PC-3 (cell line): ENCODE measurements at regions not wholly inside any gene's neighbourhood (a gene's known extent, or its start where the extent isn't known, plus 50 kb on each side); places are given as distances from the start of the nearest gene placed in this dataset.

Source experiments
- ATAC-seq: fragments of 200-7000 bp; cut with Tn5 transposase; 2 replicates; pipeline ENCODE4 v1.9.1; 2020; ENCODE audit warnings: mild to moderate bottlenecking, moderate library complexity
- BruUV-seq: library from RNA; stranded (reverse); fragments of 400-500 nt; replicated peaks from 2 replicates; lab custom pipeline; 2021; lab: Mats Ljungman, UMichigan
- CTCF ChIA-PET: fragments of 300-600 bp; sonication (Branson Sonifier 250); formaldehyde crosslinking; loops from one replicate; lab custom pipeline; 2022; ENCODE audit warnings: antibody characterized with exemption; lab: Charles Lee
- POLR2A ChIA-PET: fragments of 300-600 bp; sonication (Branson Sonifier 250); formaldehyde crosslinking; loops from one replicate; lab custom pipeline; 2022; ENCODE audit warnings: antibody characterized with exemption; ENCODE audit not compliant: unreplicated experiment; lab: Charles Lee
- DNase-seq: peaks from one replicate; pipeline ENCODE4 v3.0.0-alpha.2; 2015
- H2AFZ ChIP-seq: fragments of 300-600 bp; sonication (generic); 2 replicates; pipeline ENCODE4 v1.6.0; 2016; ENCODE audit warnings: antibody characterized with exemption, low read length
- H3F3A ChIP-seq: fragments of 300-600 bp; sonication (generic); one replicate; pipeline ENCODE4 v1.6.0; 2017; ENCODE audit warnings: antibody characterized with exemption, low read length, control low read depth, mild to moderate bottlenecking; ENCODE audit not compliant: unreplicated experiment
- H3K27ac ChIP-seq: fragments of 300-600 bp; sonication (generic); 2 replicates; pipeline ENCODE4 v1.5.1; 2016; ENCODE audit warnings: mild to moderate bottlenecking, low read length
- H3K27me3 ChIP-seq: fragments of 300-600 bp; sonication (generic); 2 replicates; pipeline ENCODE4 v1.6.1; 2016; ENCODE audit warnings: low read length, mixed read lengths
- H3K36me3 ChIP-seq: fragments of 300-600 bp; sonication (generic); 2 replicates; pipeline ENCODE4 v1.6.1; 2016; ENCODE audit warnings: low read depth, mixed run types, low read length, mixed read lengths
- H3K4me1 ChIP-seq: fragments of 300-600 bp; sonication (generic); 2 replicates; pipeline ENCODE4 v1.5.1; 2016; ENCODE audit warnings: low read length; ENCODE audit not compliant: insufficient read depth
- H3K4me2 ChIP-seq: fragments of 300-600 bp; sonication (generic); 2 replicates; pipeline ENCODE4 v1.6.0; 2016; ENCODE audit warnings: low read length
- H3K4me3 ChIP-seq: fragments of 300-600 bp; sonication (generic); 2 replicates; pipeline ENCODE4 v1.5.1; 2016; ENCODE audit warnings: mild to moderate bottlenecking, low read length, mixed read lengths
- H3K79me2 ChIP-seq: fragments of 300-600 bp; sonication (generic); 2 replicates; pipeline ENCODE4 v1.6.1; 2017; ENCODE audit warnings: low read length, mixed read lengths
- H3K9ac ChIP-seq: fragments of 300-600 bp; sonication (generic); 2 replicates; pipeline ENCODE4 v1.6.0; 2016; ENCODE audit warnings: mild to moderate bottlenecking, low read length
- H3K9me2 ChIP-seq: fragments of 300-600 bp; sonication (generic); replicated peaks from 2 replicates; pipeline ENCODE4 v1.6.1; 2016; ENCODE audit warnings: mixed run types, low read length, mixed read lengths
- H3K9me3 ChIP-seq: fragments of 300-600 bp; sonication (generic); 2 replicates; pipeline ENCODE4 v1.6.1; 2016; ENCODE audit warnings: low read length, mixed read lengths
- H4K20me1 ChIP-seq: fragments of 300-600 bp; sonication (generic); 2 replicates; pipeline ENCODE4 v1.6.1; 2016; ENCODE audit warnings: low read length, mixed read lengths
- EZH2 ChIP-seq: fragments of 300-600 bp; sonication (generic); IDR thresholded peaks from one replicate; pipeline ENCODE4 v1.6.1; 2017; ENCODE audit warnings: antibody characterized with exemption, mild to moderate bottlenecking, low read length; ENCODE audit not compliant: unreplicated experiment
- EZH2phosphoT487 ChIP-seq: fragments of 300-600 bp; sonication (generic); IDR thresholded peaks from 2 replicates; pipeline ENCODE4 v1.6.1; 2018; ENCODE audit warnings: mild to moderate bottlenecking, antibody characterized with exemption, low read length, borderline replicate concordance
- intact Hi-C: fragments of 100-400 bp; cut with micrococcal nuclease; formaldehyde crosslinking; loops from 2 replicates; pipeline ENCODE4 v1.9.0; 2023
- TF ChIP-seq, protein P1 (sequence below): fragments of 300-600 bp; sonication (generic); conservative IDR thresholded peaks from 2 replicates; pipeline ENCODE4 v1.5.1; 2017; ENCODE audit warnings: antibody characterized with exemption, low read depth, mild to moderate bottlenecking, low read length

DNA sequence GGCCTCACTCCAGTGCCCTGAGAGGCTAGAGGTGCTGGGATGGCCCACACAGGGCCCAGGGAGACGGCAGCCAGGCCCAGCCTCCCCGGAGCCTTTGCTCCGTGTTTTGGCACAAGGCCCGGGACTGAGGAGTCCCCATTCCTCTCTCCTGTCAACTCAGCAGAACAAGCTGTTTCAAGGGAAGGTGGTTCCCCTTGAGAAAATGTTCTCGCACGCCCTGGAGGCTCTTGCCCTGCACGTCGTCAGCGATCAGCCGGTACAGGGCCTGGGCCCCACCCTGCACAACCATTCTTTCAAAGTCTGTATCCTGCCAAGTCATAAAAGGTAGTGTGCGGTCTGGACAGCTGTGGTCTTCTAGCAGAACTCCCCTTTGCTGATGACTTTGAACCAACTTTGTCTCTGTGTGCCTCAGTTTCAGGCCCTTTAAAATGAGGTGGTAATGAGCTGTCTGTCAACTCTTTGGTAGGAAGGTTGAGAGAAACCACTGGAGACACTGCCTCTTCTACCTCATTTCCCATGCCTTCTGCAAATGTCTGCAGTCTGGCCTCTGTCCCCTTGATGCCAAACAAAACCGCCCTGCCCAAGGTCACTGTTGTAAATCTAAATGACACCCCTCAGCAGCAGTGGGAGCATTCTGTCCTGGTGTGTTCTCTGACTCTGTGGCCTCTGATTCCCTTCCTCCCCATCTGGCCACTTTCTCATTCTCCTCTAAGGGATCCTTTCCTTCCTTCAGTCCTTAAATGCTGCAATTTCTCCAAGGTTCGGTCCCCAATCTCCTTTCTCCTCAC, 138.6 kb upstream of the JUN start:
- H3K4me3 ChIP-seq = no peak overlapping the region
- no peak overlapping the region for H3K27ac ChIP-seq
- H2AFZ ChIP-seq = no peak overlapping the region
- H3K9ac ChIP-seq = no peak overlapping the region
- no peak for TF ChIP-seq EZH2phosphoT487
- TF ChIP-seq, protein P1, sequence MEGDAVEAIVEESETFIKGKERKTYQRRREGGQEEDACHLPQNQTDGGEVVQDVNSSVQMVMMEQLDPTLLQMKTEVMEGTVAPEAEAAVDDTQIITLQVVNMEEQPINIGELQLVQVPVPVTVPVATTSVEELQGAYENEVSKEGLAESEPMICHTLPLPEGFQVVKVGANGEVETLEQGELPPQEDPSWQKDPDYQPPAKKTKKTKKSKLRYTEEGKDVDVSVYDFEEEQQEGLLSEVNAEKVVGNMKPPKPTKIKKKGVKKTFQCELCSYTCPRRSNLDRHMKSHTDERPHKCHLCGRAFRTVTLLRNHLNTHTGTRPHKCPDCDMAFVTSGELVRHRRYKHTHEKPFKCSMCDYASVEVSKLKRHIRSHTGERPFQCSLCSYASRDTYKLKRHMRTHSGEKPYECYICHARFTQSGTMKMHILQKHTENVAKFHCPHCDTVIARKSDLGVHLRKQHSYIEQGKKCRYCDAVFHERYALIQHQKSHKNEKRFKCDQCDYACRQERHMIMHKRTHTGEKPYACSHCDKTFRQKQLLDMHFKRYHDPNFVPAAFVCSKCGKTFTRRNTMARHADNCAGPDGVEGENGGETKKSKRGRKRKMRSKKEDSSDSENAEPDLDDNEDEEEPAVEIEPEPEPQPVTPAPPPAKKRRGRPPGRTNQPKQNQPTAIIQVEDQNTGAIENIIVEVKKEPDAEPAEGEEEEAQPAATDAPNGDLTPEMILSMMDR = no peak
- TF ChIP-seq EZH2 = no peak
- peaks cover 2% of the 10 kb centered on the region for H3K4me1 ChIP-seq
- H3K36me3 ChIP-seq = no peaks in the 10 kb centered on the region
- ChIA-PET CTCF (no interaction called here), POLR2A (no interaction called here)
- H3K27me3 ChIP-seq = no peaks in the 10 kb centered on the region
- H3F3A ChIP-seq = no peaks in the 10 kb centered on the region
- BruUV-seq = no TSS peak
- H3K9me3 ChIP-seq = no peaks in the 10 kb centered on the region
- H4K20me1 ChIP-seq = no peaks in the 10 kb centered on the region
- intact Hi-C loops = no loop called here
- H3K9me2 ChIP-seq = no peaks in the 10 kb centered on the region
- no peak overlapping the region for H3K4me2 ChIP-seq
- ATAC-seq (no peak), DNase-seq (no peak)
- H3K79me2 ChIP-seq = no peaks in the 10 kb centered on the region

DNA sequence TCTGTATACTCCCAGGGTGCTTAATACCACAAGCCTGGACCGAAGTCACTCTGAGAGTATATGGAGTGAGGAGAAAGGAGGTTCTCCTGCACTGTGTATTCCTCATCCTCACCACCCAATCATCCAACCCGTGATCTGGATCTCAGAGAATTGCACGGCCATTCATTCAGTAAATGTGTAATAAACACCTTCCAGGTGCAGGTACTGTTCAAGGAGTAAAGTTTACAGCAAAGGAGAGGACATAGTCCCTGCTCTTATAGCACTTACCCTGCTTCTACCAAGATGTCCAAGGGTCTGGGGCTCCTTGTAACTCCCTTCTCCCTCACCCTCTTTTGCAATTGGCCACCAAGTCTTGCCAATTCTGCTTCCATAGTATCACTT, 139.2 kb upstream of the JUN start:
- no peaks in the 10 kb centered on the region for H3K36me3 ChIP-seq
- DNase-seq (no peak), ATAC-seq (no peak)
- H3K27me3 ChIP-seq = no peaks in the 10 kb centered on the region
- no peaks in the 10 kb centered on the region for H3K79me2 ChIP-seq
- H3F3A ChIP-seq = no peaks in the 10 kb centered on the region
- no peak overlapping the region for H3K4me2 ChIP-seq
- intact Hi-C loops = no loop called here
- no peak overlapping the region for H2AFZ ChIP-seq
- POLR2A ChIA-PET = no interaction called here
- CTCF ChIA-PET = no interaction called here
- no peaks in the 10 kb centered on the region for H3K9me2 ChIP-seq
- H3K4me1 ChIP-seq = peaks cover 8% of the 10 kb centered on the region
- H4K20me1 ChIP-seq = no peaks in the 10 kb centered on the region
- no peak overlapping the region for H3K27ac ChIP-seq
- no peaks in the 10 kb centered on the region for H3K9me3 ChIP-seq
- H3K4me3 ChIP-seq = no peak overlapping the region
- BruUV-seq = no TSS peak
- H3K9ac ChIP-seq = no peak overlapping the region
- TF ChIP-seq EZH2 (no peak), EZH2phosphoT487 (no peak)
- TF ChIP-seq, protein P1 = no peak

DNA sequence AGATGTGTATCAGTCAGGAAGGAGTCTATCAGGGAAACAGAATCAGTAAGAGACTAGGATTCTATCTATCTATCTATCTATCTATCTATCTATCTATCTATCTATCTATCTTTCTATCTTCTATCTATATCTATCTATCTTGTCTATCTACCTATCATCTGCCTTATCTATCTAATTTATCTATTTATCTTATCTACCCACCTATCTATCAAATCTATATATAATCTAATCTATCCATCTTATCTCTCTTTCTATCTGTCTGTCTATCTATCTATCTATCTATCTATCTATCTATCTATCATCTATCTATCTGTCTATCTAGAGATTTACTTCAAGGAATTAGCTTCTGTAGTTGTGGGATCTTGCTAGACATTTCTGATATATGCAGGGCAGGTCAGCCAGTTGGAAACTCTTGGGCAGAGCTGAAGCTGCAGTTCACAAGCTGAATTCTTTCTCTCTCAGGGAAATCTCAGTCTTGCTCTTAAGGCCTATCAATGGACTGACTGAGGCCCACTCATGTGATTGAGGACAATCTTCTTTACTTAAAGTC, 140.2 kb upstream of the JUN start:
- Histone ChIP-seq H3K9me2 (no peaks in the 10 kb centered on the region), H3F3A (no peaks in the 10 kb centered on the region), H3K9me3 (no peaks in the 10 kb centered on the region), H3K79me2 (no peaks in the 10 kb centered on the region), H3K4me3 (no peak overlapping the region), H3K36me3 (no peaks in the 10 kb centered on the region), H3K4me2 (no peak overlapping the region), H3K27me3 (no peaks in the 10 kb centered on the region), H3K4me1 (peaks cover 16% of the 10 kb centered on the region), H2AFZ (no peak overlapping the region), H3K9ac (no peak overlapping the region), H4K20me1 (no peaks in the 10 kb centered on the region), H3K27ac (no peak overlapping the region)
- ChIA-PET POLR2A (no interaction called here), CTCF (no interaction called here)
- intact Hi-C loops = no loop called here
- no peak for DNase-seq
- TF ChIP-seq EZH2 = no peak
- TF ChIP-seq, protein P1 = no peak
- no peak for TF ChIP-seq EZH2phosphoT487
- ATAC-seq = no peak
- BruUV-seq = no TSS peak
